HG03571 (cell line): ENCODE measurements at regions not wholly inside any gene's neighbourhood (a gene's known extent, or its start where the extent isn't known, plus 50 kb on each side); places are given as distances from the start of the nearest gene placed in this dataset.
"Not testable (repeated sequence)": the region's sequence is repeated elsewhere in the genome, so short reads cannot be mapped to it uniquely, and the experiment has no call there.

Experiments used
- ATAC-seq: cut with Tn5 transposase; IDR thresholded peaks from one replicate; pipeline ENCODE4 v1.9.1; 2021; ENCODE audit not compliant: unreplicated experiment

DNA sequence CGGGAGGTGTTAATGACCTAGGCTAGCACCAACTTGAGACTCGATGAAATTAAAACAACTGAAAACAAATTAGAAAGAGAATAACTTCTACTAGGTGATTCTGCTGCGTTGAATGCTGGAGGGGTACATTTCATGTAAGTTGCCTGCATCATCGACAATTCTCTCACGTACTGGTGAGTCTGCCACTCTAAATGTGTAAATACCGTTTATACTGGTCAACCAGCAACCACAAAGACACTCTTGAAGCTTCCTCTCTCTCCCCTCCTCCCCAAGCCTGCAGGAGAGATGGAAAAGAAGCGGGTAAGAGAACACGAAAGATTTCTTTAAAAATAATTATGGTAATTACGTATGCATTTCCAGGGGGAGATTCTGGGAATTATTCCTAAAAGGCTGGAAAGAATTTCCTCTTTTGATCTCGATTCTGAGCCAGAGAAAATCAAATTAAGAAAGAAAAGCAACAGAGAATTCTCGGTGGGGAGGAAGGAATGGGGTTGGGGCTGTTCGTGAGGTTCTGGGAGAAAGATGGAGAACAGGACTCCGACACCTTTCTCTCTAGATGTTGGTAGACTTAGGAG, 68.6 kb upstream of the MRTFB start:
- ATAC-seq, result no peak

DNA sequence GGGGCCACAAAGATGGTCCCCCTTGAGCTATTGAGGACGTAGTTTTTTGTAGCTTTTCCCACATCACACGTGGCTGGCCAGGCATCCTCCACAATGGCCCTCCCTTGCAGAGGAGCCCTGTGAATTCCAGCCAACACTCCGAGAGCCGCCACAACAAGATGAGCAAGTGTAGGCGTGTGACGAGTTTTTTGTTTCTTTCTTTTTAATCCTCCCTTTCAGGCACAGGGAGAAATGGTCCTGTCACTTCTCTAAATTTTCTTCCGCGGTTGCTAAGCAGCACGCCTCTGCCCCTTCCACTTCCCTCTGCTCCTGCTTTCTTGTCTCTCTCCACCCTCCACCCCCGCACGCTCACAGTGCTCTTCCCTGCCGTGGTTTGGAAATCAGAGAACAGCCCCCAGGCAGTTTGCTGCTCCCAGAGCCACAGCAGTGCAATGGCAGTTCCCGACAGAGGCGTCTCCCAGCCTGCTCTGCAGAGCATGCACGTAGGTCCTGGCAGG, 68.0 kb upstream of the MRTFB start:
- no peak for ATAC-seq

DNA sequence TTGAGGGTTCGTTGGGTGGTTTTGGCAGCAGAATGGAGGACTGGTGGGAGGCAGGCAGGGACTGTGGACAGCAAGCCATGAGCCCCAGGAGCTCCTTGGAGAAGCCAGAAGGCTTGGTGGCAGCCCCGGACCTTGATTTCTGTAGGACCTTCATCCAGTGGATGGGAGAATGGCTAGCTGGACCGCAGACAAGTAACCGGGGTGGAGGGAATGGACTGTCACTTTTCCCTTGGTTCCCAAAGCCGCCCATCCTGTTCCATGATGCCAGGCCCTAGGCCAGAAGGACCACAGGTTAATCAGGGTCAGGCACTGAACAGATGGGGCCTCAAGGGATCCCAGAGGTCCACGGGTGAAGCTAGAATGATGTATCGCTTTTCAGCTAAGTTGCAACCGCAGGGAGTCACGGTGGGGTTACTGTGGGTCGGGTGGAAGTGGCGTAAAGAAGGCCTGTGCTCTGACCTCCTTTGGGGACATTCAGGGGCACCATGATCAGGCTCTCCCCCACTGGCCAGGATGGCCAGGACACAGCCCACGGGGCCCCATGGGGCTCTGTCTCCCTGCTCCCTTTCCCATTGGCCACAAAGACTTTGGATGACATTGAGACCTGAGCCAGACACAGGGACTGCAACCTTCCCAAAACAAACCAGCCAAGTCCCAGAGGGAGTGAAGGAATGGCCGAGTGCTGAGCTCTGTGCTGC, 66.9 kb upstream of the MRTFB start:
- ATAC-seq, result no peak

DNA sequence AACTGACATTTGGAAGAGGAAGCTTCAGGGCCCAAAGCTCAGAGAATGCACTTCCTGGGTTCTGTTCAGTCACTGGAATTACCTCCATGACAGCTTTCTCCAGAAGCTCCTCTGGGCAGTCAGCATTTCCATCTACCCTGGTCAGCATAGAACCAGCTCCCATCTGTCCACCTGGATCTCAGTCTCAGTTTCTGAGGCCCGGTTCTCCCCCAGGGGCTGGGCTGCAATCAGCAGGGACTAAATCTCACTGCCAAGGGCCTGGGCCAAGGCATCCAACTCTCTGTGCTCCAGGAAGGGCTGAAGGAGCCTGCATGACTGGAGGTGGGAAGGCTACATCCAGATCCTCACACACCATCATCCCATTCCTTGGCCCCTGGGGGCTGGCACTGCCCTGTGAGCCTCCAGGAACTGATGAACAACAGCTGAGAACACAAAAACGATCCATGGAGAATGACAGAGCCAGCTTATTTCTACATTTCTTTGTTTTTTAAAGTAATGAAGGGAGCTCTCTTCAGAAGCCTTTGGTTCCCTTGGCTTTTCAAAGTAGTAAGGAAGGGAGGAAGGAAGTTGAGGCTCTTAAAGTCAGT, 66.3 kb upstream of the MRTFB start:
- ATAC-seq, result no peak

DNA sequence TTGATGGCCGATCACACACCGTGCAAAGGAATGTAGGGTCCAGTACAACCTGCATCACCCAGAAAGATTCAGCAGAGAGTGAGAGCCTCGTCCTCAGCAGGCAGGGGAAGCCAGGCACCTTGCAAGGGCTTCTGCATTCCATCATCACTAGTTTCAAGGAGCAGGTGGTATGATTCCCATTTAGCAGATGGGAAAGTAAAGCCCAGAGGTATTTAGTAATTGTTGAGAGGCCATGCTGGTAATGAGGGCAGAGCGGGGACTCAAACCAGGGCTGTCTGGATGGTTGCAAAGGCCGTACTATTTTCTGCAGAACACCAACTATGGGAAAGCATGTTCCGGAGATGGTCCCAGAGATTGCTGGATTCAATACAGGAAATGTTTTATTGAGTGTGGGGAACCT, 65.8 kb upstream of the MRTFB start:
- ATAC-seq, result no peak

DNA sequence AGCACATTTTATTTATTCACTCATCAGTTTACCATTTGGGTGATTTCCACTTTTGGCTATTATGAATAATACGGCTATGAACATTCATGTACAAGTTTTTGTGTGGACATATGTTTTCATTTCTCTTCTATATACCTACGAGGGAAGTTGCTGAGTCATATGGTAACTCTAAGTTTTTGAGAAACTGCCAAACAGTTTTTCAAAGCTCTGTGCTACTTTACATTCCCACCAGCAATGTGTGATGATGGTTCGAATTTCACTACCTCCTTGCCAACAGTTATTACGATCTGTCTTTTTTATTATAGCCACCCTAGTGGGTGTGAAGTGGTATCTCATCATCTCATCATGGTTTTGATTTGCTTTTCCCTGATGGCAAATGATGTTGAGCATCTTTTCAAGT, 63.7 kb upstream of the MRTFB start:
- ATAC-seq, result peak; percentile 69

DNA sequence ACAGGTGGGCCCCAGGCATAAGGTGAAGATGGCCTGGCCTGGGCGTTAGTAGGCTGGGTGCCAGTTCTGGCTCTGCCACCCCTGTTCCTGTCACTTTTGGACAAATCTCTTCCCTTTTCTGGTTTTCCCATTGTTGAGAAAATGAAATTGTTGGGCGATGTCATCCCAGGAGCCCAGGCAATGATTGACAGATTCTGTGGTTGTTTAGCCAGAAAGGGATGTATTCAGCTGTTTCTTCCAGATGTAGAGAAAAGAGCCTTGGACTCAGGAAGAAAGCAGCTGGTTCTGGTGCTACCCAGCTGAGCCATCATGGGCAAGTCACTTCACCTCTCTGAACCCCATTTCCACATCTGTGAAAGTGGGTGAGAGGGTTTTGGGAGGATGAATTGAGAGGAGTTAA, 60.1 kb upstream of the MRTFB start:
- ATAC-seq, result no peak

DNA sequence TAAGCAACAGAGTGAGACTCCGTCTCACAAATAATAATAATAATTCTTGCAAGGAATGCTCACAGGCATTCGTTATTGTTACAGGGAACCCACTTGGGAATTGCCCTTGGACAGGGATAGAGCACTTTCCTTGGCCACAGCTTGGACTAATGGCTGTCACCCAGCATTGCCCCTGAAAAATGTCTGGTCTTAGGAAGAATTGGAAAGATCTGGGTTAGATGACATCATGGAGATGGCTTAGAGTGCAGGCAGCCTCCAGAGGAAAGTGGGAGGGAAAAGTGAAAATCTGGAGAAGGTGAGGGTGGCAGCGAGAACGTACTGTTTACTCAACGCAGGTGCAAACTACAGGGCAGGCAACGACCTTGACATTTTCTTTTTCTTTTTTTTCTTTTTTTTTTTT, 59.3 kb upstream of the MRTFB start:
- ATAC-seq, result no peak

DNA sequence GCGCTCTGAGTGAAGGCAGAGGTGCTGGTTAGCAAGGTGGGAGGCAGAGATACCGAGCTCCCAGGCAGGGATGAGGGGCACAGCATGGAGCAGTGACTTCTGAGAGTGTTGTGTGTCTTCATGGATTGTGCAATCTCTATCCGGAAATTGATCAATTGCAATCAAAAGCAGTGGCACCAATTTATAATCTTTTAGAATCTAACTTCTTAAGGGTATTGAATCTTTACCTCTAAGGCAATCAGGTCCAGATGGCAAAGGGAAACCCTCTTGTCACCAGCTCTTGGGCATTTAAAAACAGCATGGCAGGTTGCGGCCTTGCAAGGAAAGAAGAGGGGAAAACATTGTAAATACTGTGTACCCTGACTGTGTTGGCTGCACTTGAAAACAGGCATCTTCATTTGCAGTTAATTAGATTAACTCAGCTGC, 58.0 kb upstream of the MRTFB start:
- ATAC-seq, result no peak

DNA sequence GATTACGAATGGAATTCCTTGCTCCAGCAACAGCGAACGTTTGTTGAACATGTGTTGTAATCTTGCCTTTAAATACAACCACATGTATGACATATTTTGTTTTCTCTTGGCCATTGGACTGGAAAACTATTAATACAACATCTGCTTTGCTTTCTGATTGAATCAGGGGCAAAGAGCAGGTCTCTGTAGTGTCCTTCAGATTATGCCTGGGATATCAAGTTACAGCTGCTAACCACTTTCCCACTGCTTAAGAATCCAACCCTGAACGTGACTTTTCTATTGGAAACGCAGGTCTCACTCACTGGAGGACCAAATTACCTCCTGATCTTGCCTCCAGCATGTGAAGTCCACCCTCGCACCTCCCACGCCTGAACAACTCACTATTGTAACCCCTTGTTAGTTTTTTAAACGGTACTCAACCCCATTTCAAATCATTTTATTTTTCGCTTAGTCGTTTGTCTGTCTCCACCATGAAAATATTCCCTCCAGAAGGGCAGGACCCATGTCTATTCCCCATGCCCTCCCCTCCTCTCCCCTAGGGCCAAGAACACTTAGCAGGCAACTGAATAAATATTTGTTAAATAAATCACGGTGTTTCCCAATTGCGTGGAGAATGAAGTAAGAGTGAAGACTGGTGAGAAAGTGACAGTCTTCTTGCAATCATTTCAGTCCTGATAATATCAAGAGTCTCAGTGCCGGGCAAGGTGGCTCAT, 57.4 kb upstream of the MRTFB start:
- no peak for ATAC-seq

DNA sequence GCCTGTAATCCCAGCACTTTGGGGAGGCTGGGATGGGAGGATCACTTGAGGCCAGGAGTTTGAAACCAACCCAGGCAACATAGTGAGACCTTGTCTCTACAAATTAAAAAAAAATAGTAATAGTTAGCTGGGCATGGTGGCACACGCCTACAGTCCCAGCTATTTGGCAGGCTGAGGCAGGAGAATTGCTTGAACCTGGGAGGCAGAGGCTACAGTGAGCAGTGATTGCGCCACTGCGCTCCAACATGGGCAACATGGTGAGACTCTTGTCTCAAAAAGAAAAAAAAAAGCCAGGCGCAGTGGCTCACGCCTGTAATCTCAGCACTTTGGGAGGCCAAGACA, 56.9 kb upstream of the MRTFB start:
- ATAC-seq, result no peak

DNA sequence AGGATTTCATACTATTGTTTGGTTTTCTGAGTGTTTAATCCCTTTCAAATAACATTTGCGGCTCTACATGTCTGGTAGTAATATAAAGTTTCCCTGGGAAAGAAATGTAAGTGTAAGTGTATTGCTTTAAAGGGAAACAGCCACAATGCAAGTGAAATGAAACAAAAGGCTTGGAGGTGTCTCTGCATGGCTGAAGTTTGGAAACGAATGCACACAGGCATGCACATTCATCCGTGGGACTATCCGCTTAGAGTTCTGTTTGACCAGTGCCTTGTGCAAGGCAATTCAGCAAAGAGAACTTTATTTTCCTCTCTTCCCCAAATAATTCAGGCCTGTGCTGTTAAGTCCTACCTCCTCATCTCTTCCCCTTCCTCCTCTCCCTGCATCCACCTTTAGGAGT, 56.1 kb upstream of the MRTFB start:
- no peak for ATAC-seq

DNA sequence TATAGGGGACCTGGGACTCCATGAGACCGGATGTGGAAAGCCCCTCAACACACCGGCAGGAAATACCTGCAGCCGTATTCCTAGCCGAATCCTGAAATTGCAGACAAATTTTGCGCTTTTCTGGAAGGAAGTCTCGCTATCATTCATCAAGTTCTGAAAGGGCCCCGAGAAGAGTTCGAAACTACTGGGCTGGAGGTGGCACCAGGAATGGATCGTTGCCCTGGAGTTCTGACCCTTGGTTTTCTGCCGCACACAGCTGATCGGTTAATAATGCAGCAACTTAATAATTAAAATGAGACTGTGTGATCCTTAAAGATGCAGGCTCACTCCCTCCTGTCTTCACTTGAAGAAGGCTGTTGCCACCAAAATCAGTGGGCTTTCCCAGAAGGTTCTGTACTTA, 55.7 kb upstream of the MRTFB start:
- ATAC-seq, result no peak

DNA sequence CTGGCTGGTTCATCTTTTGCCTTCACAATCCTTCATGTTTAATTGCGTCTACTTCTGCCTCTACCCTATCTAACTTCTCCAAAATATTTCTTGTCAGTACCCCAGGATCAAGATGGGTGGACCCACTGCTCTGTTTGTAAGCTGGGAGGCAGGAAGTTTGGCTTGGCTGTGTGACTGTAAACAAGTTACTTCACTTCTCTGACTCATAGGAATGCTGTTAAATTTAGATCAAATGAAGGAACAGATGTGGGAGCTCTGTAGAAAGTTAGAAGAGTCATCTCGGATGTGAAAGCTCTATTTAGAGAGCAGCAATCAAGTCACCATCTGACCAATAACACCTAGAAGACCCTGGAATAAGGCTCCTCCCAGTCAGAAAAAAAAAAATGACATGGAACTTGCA, 55.2 kb upstream of the MRTFB start:
- no peak for ATAC-seq

DNA sequence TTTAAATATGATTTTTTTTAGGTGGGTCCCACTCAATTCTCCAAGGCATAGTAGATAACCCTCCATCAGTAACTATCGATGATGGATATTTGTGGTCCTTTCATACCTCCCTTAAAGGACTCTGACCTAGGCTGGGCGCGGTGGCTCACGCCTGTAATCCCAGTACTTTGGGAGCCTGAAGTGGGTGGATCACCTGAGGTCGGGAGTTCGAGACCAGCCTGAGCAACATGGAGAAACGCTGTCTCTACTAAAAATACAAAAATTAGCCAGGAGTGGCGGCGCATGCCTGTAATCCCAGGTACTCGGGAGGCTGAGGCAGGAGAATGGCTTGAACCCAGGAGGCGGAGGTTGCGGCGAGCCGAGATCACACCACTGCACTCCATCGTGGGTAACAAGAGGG, 54.8 kb upstream of the MRTFB start:
- not testable (repeated sequence) for ATAC-seq

DNA sequence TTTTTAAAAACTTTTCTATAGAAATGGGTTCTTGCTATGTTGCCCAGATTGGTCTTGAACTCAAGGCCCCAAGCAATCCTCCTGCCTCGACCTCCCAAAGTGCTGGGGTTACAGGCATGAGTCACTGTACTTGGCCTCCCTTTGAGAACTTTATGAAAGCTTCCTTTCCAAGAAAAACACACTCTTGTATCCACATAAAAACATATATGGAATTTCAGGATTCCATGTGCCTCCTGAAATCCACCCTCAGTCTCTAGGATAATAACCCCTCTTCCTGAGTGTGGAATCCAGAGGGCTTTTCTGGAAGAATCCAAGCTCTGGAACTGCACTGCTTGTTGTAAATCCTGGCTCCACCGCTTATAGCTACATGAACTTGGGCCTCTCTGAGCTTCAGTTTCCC, 53.2 kb upstream of the MRTFB start:
- ATAC-seq, result no peak

DNA sequence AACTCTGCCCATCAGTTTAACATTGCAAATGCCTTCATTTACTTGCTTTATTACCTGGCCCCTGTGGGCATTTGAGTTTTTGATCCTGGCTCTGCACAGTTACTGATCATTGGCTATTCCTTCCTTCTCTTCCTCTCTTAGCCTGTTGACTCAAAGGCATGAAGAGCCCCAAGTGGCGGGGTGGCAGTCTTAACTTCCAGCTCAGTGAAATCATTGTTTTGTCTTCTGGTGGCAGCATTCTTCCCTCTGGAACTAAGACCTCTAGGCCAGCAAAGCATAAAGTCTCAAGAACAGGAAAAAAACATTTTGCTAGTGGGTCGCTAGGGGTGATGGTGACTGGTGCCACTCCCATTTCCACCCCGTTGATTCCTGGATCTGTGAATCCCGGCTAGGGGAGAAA, 52.3 kb upstream of the MRTFB start:
- ATAC-seq, result no peak

DNA sequence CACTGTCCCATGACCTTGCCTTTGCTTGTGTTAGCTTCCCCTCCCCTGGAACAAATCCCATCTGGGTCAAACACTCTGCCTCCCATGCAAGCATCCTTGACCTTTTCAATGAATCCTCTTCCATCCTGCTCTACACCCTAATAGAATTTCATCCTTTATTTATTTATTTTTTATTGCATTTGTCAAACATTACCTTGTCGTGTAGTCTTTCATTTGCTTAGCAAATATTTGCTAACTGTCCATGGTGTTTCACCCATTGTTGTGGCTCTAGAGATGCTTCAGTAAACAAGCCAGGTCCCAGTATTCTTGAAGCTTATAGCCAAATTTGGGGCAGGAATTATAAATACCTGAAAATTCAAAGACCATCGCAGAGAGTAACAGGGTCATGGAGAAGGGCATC, 51.0 kb upstream of the MRTFB start:
- no peak for ATAC-seq
